Inferior parietal cortex (tissue), 1 donor: ENCODE measurements at regions not wholly inside any gene's neighbourhood (a gene's known extent, or its start where the extent isn't known, plus 50 kb on each side); places are given as distances from the start of the nearest gene placed in this dataset.

Experiments
- DNase-seq: peaks from one replicate; pipeline ENCODE4 v3.0.0-alpha.2; 2016; ENCODE audit errors: extremely low spot score

GRCh38 chr18:77750006-77750405 is 500.4 kb downstream of the GALR1 start:
- no peak for DNase-seq

GRCh38 chr18:77754475-77755044 is 504.9 kb downstream of the GALR1 start:
- no peak for DNase-seq

GRCh38 chr18:77755187-77755586 is 505.5 kb downstream of the GALR1 start:
- DNase-seq = no peak

- no peak for DNase-seq
Observed at GRCh38 chr18:77761332-77761731, 511.7 kb downstream of the GALR1 start.

GRCh38 chr18:77762014-77762413 is 512.4 kb downstream of the GALR1 start:
- no peak for DNase-seq

GRCh38 chr18:77762642-77763041 is 513.0 kb downstream of the GALR1 start:
- DNase-seq = no peak

GRCh38 chr18:77763530-77764145 is 514.0 kb downstream of the GALR1 start:
- no peak for DNase-seq

GRCh38 chr18:77765468-77765867 is 515.8 kb downstream of the GALR1 start:
- DNase-seq = peak; percentile 59

GRCh38 chr18:77766421-77766820 is 516.8 kb downstream of the GALR1 start:
- no peak for DNase-seq

GRCh38 chr18:77772177-77772576 is 522.5 kb downstream of the GALR1 start:
- DNase-seq = no peak

- no peak for DNase-seq
Observed at GRCh38 chr18:77776104-77776503, 526.5 kb downstream of the GALR1 start.

- DNase-seq = no peak
Observed at GRCh38 chr18:77777163-77777562, 527.5 kb downstream of the GALR1 start.

- DNase-seq = no peak
Observed at GRCh38 chr18:77784759-77785379, 535.2 kb downstream of the GALR1 start.

- DNase-seq = no peak
Observed at GRCh38 chr18:77785415-77785975, 535.8 kb downstream of the GALR1 start.

- DNase-seq = no peak
Observed at GRCh38 chr18:77803024-77803423, 553.4 kb downstream of the GALR1 start.

- no peak for DNase-seq
Observed at GRCh38 chr18:77804382-77804781, 554.7 kb downstream of the GALR1 start.

GRCh38 chr18:77807650-77808049 is 558.0 kb downstream of the GALR1 start:
- DNase-seq = no peak

GRCh38 chr18:77811503-77811902 is 561.9 kb downstream of the GALR1 start:
- no peak for DNase-seq

- DNase-seq = no peak
Observed at GRCh38 chr18:77815666-77816338, 566.2 kb downstream of the GALR1 start.

- no peak for DNase-seq
Observed at GRCh38 chr18:77818328-77818727, 568.7 kb downstream of the GALR1 start.

GRCh38 chr18:77820472-77820871 is 570.8 kb downstream of the GALR1 start:
- no peak for DNase-seq

GRCh38 chr18:77821892-77822291 is 572.2 kb downstream of the GALR1 start:
- DNase-seq = no peak

- DNase-seq = no peak
Observed at GRCh38 chr18:77822632-77823031, 573.0 kb downstream of the GALR1 start.
